ENCODE measurements at regions not wholly inside any gene's neighbourhood (a gene's known extent, or its start where the extent isn't known, plus 50 kb on each side); places are given as distances from the start of the nearest gene placed in this dataset.
"Not testable (repeated sequence)": the region's sequence is repeated elsewhere in the genome, so short reads cannot be mapped to it uniquely, and the experiment has no call there.

GRCh38 chr4:82301390-82301789 lies 72.4 kb downstream of the HNRNPD start:
- not testable (repeated sequence) for H3K4me3 ChIP-seq (ENCODE audit: low read depth, low read length); DNase-seq

GRCh38 chr4:82293304-82293703 lies 80.5 kb downstream of the HNRNPD start:
- no peak for DNase-seq
- H3K4me1 ChIP-seq: no peaks in the 10 kb centered on the region
- TF ChIP-seq CTCF (IDR thresholded peaks at IDR 0.05; ENCODE audit: low read depth, low read length): no peak
- no peaks in the 10 kb centered on the region for H3K9me3 ChIP-seq
- peaks cover 8% of the 10 kb centered on the region for H3K27me3 ChIP-seq
- H3K36me3 ChIP-seq: no peaks in the 10 kb centered on the region
- H3K4me3 ChIP-seq (ENCODE audit: low read depth, low read length): no peak overlapping the region

More at GRCh38 chr4:82301390-82301789, 72.4 kb downstream of the HNRNPD start:
- not testable (repeated sequence) for H3K36me3 ChIP-seq, H3K4me1 ChIP-seq, H3K9me3 ChIP-seq, H3K27me3 ChIP-seq

- TF ChIP-seq CTCF (IDR thresholded peaks at IDR 0.05; ENCODE audit: low read depth, low read length): no peak
- peaks cover 19% of the 10 kb centered on the region for H3K27me3 ChIP-seq
- no peak for DNase-seq
- no peak overlapping the region for H3K4me3 ChIP-seq (ENCODE audit: low read depth, low read length)
- H3K36me3 ChIP-seq: no peaks in the 10 kb centered on the region
- H3K4me1 ChIP-seq: no peaks in the 10 kb centered on the region
- no peaks in the 10 kb centered on the region for H3K9me3 ChIP-seq
These were observed 86.1 kb downstream of the HNRNPD start for GRCh38 chr4:82287720-82288119.

DNA sequence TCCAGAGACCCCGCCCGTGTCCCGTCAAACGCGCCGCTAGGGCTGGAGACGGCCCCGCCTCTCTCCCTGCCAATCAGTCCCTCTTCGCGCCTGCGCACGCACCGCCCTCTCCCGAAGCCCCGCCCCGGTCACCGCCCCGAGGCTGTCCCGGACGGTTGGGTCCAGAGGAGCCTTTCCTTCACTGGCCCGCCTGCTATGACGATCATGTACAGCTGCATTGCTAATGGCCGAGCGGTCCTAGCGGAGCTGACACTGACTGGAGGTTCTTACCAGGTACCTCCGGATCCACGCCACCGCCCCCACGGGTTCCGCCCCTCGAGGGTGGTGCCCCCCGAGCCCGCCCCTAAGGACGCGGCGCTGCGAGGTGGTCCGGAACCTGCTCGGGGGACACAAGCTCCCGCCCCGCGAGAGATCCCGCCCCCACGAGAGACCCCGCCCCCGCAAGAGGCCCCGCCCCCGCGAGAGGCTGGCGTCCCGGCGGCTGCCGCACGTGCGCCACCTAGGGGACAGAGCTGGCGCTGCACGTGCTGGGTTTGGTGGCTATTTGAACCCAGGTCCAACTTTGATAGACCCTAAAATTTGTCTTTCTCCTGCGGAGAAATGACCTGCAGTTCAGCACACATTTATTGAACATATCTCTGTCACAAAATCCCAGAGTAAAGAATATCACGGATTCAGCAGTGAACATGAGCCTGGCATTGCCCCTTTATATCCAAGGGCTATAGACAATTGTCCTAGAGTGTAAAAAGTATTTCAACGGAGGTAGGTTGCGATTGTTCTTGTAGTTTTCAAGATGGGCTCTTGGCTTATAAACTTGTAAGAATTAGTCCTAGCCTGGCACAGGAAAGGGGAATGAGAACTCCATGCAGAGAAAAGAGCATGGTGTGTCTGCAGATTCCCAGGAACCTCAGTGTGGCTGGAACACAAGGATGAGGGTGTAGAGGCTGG lies 88.7 kb downstream of the HNRNPD start:
- peak overlapping the region; percentile 54 for H3K4me3 ChIP-seq (ENCODE audit: low read depth, low read length)
- no peaks in the 10 kb centered on the region for H3K9me3 ChIP-seq
- peaks cover 16% of the 10 kb centered on the region for H3K27me3 ChIP-seq
- H3K36me3 ChIP-seq: no peaks in the 10 kb centered on the region
- peak; percentile 99 for DNase-seq
- H3K4me1 ChIP-seq: no peaks in the 10 kb centered on the region
- TF ChIP-seq CTCF (IDR thresholded peaks at IDR 0.05; ENCODE audit: low read depth, low read length): peak; percentile 75

GRCh38 chr4:82284475-82284857 lies 89.3 kb downstream of the HNRNPD start:
- H3K36me3 ChIP-seq: no peaks in the 10 kb centered on the region
- H3K9me3 ChIP-seq: no peaks in the 10 kb centered on the region
- H3K4me1 ChIP-seq: no peaks in the 10 kb centered on the region
- DNase-seq: no peak
- peak overlapping the region; percentile 54 for H3K4me3 ChIP-seq (ENCODE audit: low read depth, low read length)
- peaks cover 11% of the 10 kb centered on the region; the same call in 1 of the 2 replicates for H3K27me3 ChIP-seq
- TF ChIP-seq CTCF (IDR thresholded peaks at IDR 0.05; ENCODE audit: low read depth, low read length): no peak

GRCh38 chr4:82282875-82283274 lies 90.9 kb downstream of the HNRNPD start:
- no peak for TF ChIP-seq CTCF (IDR thresholded peaks at IDR 0.05; ENCODE audit: low read depth, low read length)
- peaks cover 11% of the 10 kb centered on the region; the same call in 1 of the 2 replicates for H3K27me3 ChIP-seq
- no peaks in the 10 kb centered on the region for H3K36me3 ChIP-seq
- no peaks in the 10 kb centered on the region for H3K4me1 ChIP-seq
- H3K9me3 ChIP-seq: no peaks in the 10 kb centered on the region
- no peak for DNase-seq
- H3K4me3 ChIP-seq (ENCODE audit: low read depth, low read length): no peak overlapping the region

- H3K9me3 ChIP-seq, DNase-seq: not testable (repeated sequence)
These were observed 94.2 kb downstream of the HNRNPD start for GRCh38 chr4:82279550-82279949.

More at GRCh38 chr4:82279550-82279949, 94.2 kb downstream of the HNRNPD start:
- H3K4me1 ChIP-seq; H3K4me3 ChIP-seq (ENCODE audit: low read depth, low read length); H3K36me3 ChIP-seq: not testable (repeated sequence)
- peaks cover 29% of the 10 kb centered on the region for H3K27me3 ChIP-seq

Data from BE2C (cell line).